IMR-90 (cell line): ENCODE measurements at regions not wholly inside any gene's neighbourhood (a gene's known extent, or its start where the extent isn't known, plus 50 kb on each side); places are given as distances from the start of the nearest gene placed in this dataset.

ENCODE experiments used
- ATAC-seq: fragments of 200-7000 bp; cut with Tn5 transposase; 2 replicates; pipeline ENCODE4 v1.9.1; 2020; ENCODE audit warnings: low read depth, mild to moderate bottlenecking, moderate library complexity
- BruUV-seq: library from RNA; stranded (reverse); fragments of 400-500 nt; replicated peaks from 2 replicates; lab custom pipeline; 2021; lab: Mats Ljungman, UMichigan
- CTCF ChIA-PET: fragments of 300-600 bp; formaldehyde crosslinking; extraction: SDS; loops from one replicate; lab custom pipeline; 2021; ENCODE audit warnings: antibody characterized with exemption; lab: Yijun Ruan, JAX
- POLR2A ChIA-PET: fragments of 300-600 bp; sonication (Branson Sonifier 250); formaldehyde crosslinking; loops from one replicate; lab custom pipeline; 2022; ENCODE audit warnings: antibody characterized with exemption; ENCODE audit not compliant: unreplicated experiment; lab: Charles Lee
- DNase-seq: peaks from one replicate; pipeline ENCODE4 v3.0.0; 2013
- H2AFZ ChIP-seq: replicated peaks from 2 replicates; pipeline ENCODE3; 2013; ENCODE audit warnings: low read length, mild to moderate bottlenecking; ENCODE audit not compliant: poor library complexity
- H2AK5ac ChIP-seq: 2 replicates; pipeline ENCODE4 v1.6.1; 2013; ENCODE audit warnings: low read depth, low read length, inconsistent platforms
- H2AK9ac ChIP-seq: replicated peaks from 2 replicates; pipeline ENCODE3; 2013; ENCODE audit warnings: mild to moderate bottlenecking, low read depth, low read length, moderate library complexity; ENCODE audit not compliant: poor library complexity
- H2BK120ac ChIP-seq: 2 replicates; pipeline ENCODE4 v1.6.1; 2013; ENCODE audit warnings: low read depth, low read length, inconsistent platforms
- H2BK15ac ChIP-seq: 3 replicates; pipeline ENCODE4 v1.6.1; 2013; ENCODE audit warnings: low read depth, low read length, inconsistent platforms
- H2BK20ac ChIP-seq: 2 replicates; pipeline ENCODE4 v1.6.1; 2013; ENCODE audit warnings: low read depth, mild to moderate bottlenecking, inconsistent platforms, low read length, moderate library complexity
- H2BK5ac ChIP-seq: 2 replicates; pipeline ENCODE4 v1.6.1; 2013; ENCODE audit warnings: mild to moderate bottlenecking, low read depth, low read length, inconsistent platforms; ENCODE audit not compliant: poor library complexity, severe bottlenecking
- H3K14ac ChIP-seq: replicated peaks from 2 replicates; pipeline ENCODE4 v1.6.1; 2013; ENCODE audit warnings: low read depth, low read length, inconsistent platforms
- H3K18ac ChIP-seq: 2 replicates; pipeline ENCODE4 v1.6.1; 2013; ENCODE audit warnings: low read depth, low read length, control low read depth
- H3K23ac ChIP-seq: 2 replicates; pipeline ENCODE4 v1.6.1; 2013; ENCODE audit warnings: low read depth, low read length, inconsistent platforms
- H3K27ac ChIP-seq: 2 replicates; pipeline ENCODE4 v1.5.1; 2013; ENCODE audit warnings: mild to moderate bottlenecking, control low read depth, low read length; ENCODE audit not compliant: insufficient read depth
- H3K27me3 ChIP-seq: 2 replicates; pipeline ENCODE4 v1.6.1; 2013; ENCODE audit warnings: low read length; ENCODE audit not compliant: control insufficient read depth, insufficient read depth
- H3K36me3 ChIP-seq: 2 replicates; pipeline ENCODE4 v1.6.1; 2013; ENCODE audit warnings: low read length, mixed read lengths; ENCODE audit not compliant: control insufficient read depth, insufficient read depth
- H3K4ac ChIP-seq: 2 replicates; pipeline ENCODE4 v1.6.1; 2013; ENCODE audit warnings: low read depth, low read length, inconsistent platforms
- H3K4me1 ChIP-seq: 2 replicates; pipeline ENCODE4 v1.6.1; 2013; ENCODE audit warnings: low read length, mixed read lengths; ENCODE audit not compliant: control insufficient read depth, insufficient read depth
- H3K4me2 ChIP-seq: 2 replicates; pipeline ENCODE4 v1.6.1; 2013; ENCODE audit warnings: low read depth, mild to moderate bottlenecking, control low read depth, low read length, moderate library complexity
- H3K4me3 ChIP-seq: 2 replicates; pipeline ENCODE4 v1.5.1; 2013; ENCODE audit warnings: low read depth, mild to moderate bottlenecking, control low read depth, low read length, moderate library complexity; ENCODE audit not compliant: insufficient read depth
- H3K56ac ChIP-seq: 2 replicates; pipeline ENCODE4 v1.6.1; 2013; ENCODE audit warnings: low read length, inconsistent platforms; ENCODE audit not compliant: insufficient read depth; ENCODE audit errors: extremely low read depth
- H3K79me1 ChIP-seq, 2 experiments: 2 replicates each; pipeline ENCODE4 v1.6.1; 2013; ENCODE audit warnings: low read length in 2 of 2, inconsistent platforms in 1 of 2, low read depth in 1 of 2
- H3K9ac ChIP-seq: 2 replicates; pipeline ENCODE4 v1.6.1; 2013; ENCODE audit warnings: low read depth, low read length, control low read depth
- H3K9me1 ChIP-seq: 2 replicates; pipeline ENCODE4 v1.6.1; 2013; ENCODE audit warnings: low read length, inconsistent platforms; ENCODE audit not compliant: insufficient read depth
- H3K9me3 ChIP-seq: 2 replicates; pipeline ENCODE4 v1.6.1; 2013; ENCODE audit warnings: low read length; ENCODE audit not compliant: control insufficient read depth, insufficient read depth
- H4K20me1 ChIP-seq: 2 replicates; pipeline ENCODE4 v1.6.1; 2013; ENCODE audit warnings: low read length, inconsistent platforms; ENCODE audit not compliant: insufficient read depth
- H4K5ac ChIP-seq: 2 replicates; pipeline ENCODE4 v1.6.1; 2013; ENCODE audit warnings: mild to moderate bottlenecking, low read depth, low read length, control low read depth
- H4K8ac ChIP-seq, 2 experiments: 2 replicates each; pipeline ENCODE4 v1.6.1; 2013; ENCODE audit warnings: low read depth in 2 of 2, low read length in 2 of 2, control low read depth in 1 of 2, inconsistent platforms in 1 of 2
- H4K91ac ChIP-seq: 2 replicates; pipeline ENCODE4 v1.6.1; 2013; ENCODE audit warnings: low read depth, low read length, inconsistent platforms; ENCODE audit not compliant: insufficient read depth
- CEBPB ChIP-seq: IDR thresholded peaks from 2 replicates; pipeline ENCODE4 v1.6.1; 2012; ENCODE audit warnings: low read depth, low read length, improper control_type of control experiment
- CHD1 ChIP-seq: IDR thresholded peaks from 2 replicates; pipeline ENCODE4 v1.6.1; 2012; ENCODE audit warnings: low read depth, low read length, improper control_type of control experiment
- FOS ChIP-seq: fragments of 150-350 bp; IDR thresholded peaks from 2 replicates; pipeline ENCODE4 v1.6.1; 2016; ENCODE audit warnings: low read depth, low read length
- MAFK ChIP-seq: IDR thresholded peaks from 2 replicates; pipeline ENCODE4 v1.6.1; 2012; ENCODE audit warnings: low read depth, low read length, improper control_type of control experiment
- MAZ ChIP-seq: IDR thresholded peaks from 2 replicates; pipeline ENCODE4 v1.6.1; 2012; ENCODE audit warnings: low read depth, mild to moderate bottlenecking, low read length, improper control_type of control experiment, moderate library complexity, borderline replicate concordance
- MXI1 ChIP-seq: IDR thresholded peaks from 2 replicates; pipeline ENCODE4 v1.6.1; 2012; ENCODE audit warnings: low read depth, mild to moderate bottlenecking, low read length, moderate library complexity, borderline replicate concordance
- POLR2A ChIP-seq: IDR thresholded peaks from 2 replicates; pipeline ENCODE4 v1.6.1; 2012; ENCODE audit warnings: mild to moderate bottlenecking, low read depth, low read length
- RCOR1 ChIP-seq: IDR thresholded peaks from 2 replicates; pipeline ENCODE4 v1.6.1; 2012; ENCODE audit warnings: mild to moderate bottlenecking, low read length, improper control_type of control experiment; ENCODE audit not compliant: insufficient replicate concordance
- SMC3 ChIP-seq: fragments of 150-350 bp; IDR thresholded peaks from 2 replicates; pipeline ENCODE4 v1.6.1; 2016; ENCODE audit warnings: low read depth, mild to moderate bottlenecking, antibody characterized with exemption, low read length, moderate library complexity
- WGBS, 2 experiments: methylation state at CpG; one replicate each; pipeline versions ENCODE4 v1.1.5 to v1.1.7; 2013; ENCODE audit warnings: missing lambda C conversion rate in 2 of 2; ENCODE audit not compliant: insufficient read length in 1 of 2; ENCODE audit errors: extremely low coverage in 2 of 2; 5-methylcytosine and 5-hydroxymethylcytosine counted together
- dilution Hi-C: fragments of 300-500 bp; cut with HindIII; formaldehyde crosslinking; loops from one replicate; pipeline ENCODE4 v1.14.3; 2018; ENCODE audit warnings: low sequenced_read_pairs; ENCODE audit not compliant: unreplicated experiment
- in situ Hi-C: fragments of 300-500 bp; cut with MboI; formaldehyde crosslinking; loops from 3 replicates; pipeline ENCODE4 v1.14.3; 2019; ENCODE audit warnings: low sequenced_read_pairs, inconsistent platforms, mixed read lengths
- intact Hi-C: fragments of 100-400 bp; cut with micrococcal nuclease; formaldehyde crosslinking; loops from 2 replicates; pipeline ENCODE4 v1.10.0; 2022
- TF ChIP-seq, protein P1 (sequence below): fragments of 150-350 bp; IDR thresholded peaks from 2 replicates; pipeline ENCODE4 v1.6.1; 2017; ENCODE audit warnings: mild to moderate bottlenecking, antibody characterized with exemption, low read length, low read depth

DNA sequence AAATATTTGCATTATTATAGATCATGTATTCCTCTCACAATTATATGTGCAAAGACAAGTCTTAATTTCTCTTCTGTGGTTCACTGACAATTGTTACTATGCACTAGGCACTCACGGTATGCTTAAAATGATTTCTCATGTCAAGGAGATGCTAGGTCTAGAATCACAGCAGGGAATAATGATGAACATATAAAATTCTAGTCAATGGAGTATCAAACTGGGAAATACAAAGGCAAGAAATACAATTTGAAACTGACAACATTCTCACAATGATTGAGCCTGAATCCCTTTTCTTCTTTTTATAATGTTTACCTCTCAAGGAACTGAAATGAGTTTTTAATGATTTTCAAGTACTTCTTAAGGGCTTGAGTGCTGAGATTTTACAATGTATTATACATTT lies 302.3 kb upstream of the GRAMD2B start:
- Histone ChIP-seq H3K9ac (no peak overlapping the region), H4K91ac (no peak overlapping the region), H3K14ac (no peak overlapping the region), H3K4me3 (no peak overlapping the region), H4K5ac (no peak overlapping the region), H3K79me1 (no peaks in the 10 kb centered on the region), H3K4ac (no peak overlapping the region), H3K27ac (no peak overlapping the region), H3K9me3 (no peaks in the 10 kb centered on the region), H3K4me1 (no peaks in the 10 kb centered on the region), H2BK20ac (no peak overlapping the region), H3K18ac (no peak overlapping the region), H2AK9ac (no peak overlapping the region), H3K36me3 (no peaks in the 10 kb centered on the region), H3K27me3 (no peaks in the 10 kb centered on the region; the same call in 1 of the 2 replicates), H4K20me1 (no peaks in the 10 kb centered on the region), H4K8ac (no peak overlapping the region), H2BK120ac (no peak overlapping the region), H3K4me2 (no peak overlapping the region), H2AFZ (no peak overlapping the region), H2BK15ac (no peak overlapping the region), H3K23ac (no peak overlapping the region), H3K9me1 (no peaks in the 10 kb centered on the region), H2BK5ac (no peak overlapping the region), H3K56ac (no peak overlapping the region), H2AK5ac (no peak overlapping the region)
- POLR2A ChIA-PET, result no interaction called here
- no peak for ATAC-seq
- intact Hi-C loops (no loop called here), dilution Hi-C loops (no loop called here), in situ Hi-C loops (no loop called here)
- no TSS peak for BruUV-seq
- no CpG with 5 or more reads among the region's 1 CpG for WGBS, 2 experiments
- CTCF ChIA-PET, result no interaction called here
- TF ChIP-seq FOS (no peak), MXI1 (no peak), MAFK (no peak), CHD1 (no peak), RCOR1 (no peak), CEBPB (no peak), POLR2A (no peak), SMC3 (no peak), MAZ (no peak)
- TF ChIP-seq, protein P1, sequence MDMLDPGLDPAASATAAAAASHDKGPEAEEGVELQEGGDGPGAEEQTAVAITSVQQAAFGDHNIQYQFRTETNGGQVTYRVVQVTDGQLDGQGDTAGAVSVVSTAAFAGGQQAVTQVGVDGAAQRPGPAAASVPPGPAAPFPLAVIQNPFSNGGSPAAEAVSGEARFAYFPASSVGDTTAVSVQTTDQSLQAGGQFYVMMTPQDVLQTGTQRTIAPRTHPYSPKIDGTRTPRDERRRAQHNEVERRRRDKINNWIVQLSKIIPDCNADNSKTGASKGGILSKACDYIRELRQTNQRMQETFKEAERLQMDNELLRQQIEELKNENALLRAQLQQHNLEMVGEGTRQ, result no peak
- DNase-seq, result no peak
